Aorta (tissue), 5 donors: ENCODE measurements at regions not wholly inside any gene's neighbourhood (a gene's known extent, or its start where the extent isn't known, plus 50 kb on each side); places are given as distances from the start of the nearest gene placed in this dataset.
"Not testable (repeated sequence)": the region's sequence is repeated elsewhere in the genome, so short reads cannot be mapped to it uniquely, and the experiment has no call there.

ENCODE experiments used
- ATAC-seq: fragments of 200-7000 bp; cut with Tn5 transposase; one replicate; pipeline ENCODE4 v1.9.1; 2022; ENCODE audit warnings: moderate library complexity; ENCODE audit not compliant: low FRiP score
- DNase-seq, 2 donors: peaks; one replicate each; pipeline ENCODE4 v3.0.0-alpha.2; 2020
- H3K27ac ChIP-seq, 2 donors: one replicate each; pipeline ENCODE4 v1.5.1; 2013; ENCODE audit warnings: low read length in 2 of 2, mild to moderate bottlenecking in 2 of 2, moderate library complexity in 2 of 2, control low read depth in 1 of 2, inconsistent platforms in 1 of 2, low read depth in 1 of 2
- H3K27me3 ChIP-seq, 2 donors: one replicate each; pipeline ENCODE4 v1.6.1; 2013; ENCODE audit warnings: control low read depth in 1 of 2, low read length in 1 of 2, mild to moderate bottlenecking in 1 of 2, moderate library complexity in 1 of 2; ENCODE audit not compliant: insufficient read depth in 2 of 2, control insufficient read depth in 1 of 2
- H3K36me3 ChIP-seq, 2 donors: one replicate each; pipeline ENCODE4 v1.6.1; 2013; ENCODE audit warnings: control low read depth in 1 of 2, low read length in 1 of 2, mild to moderate bottlenecking in 1 of 2; ENCODE audit not compliant: insufficient read depth in 2 of 2, control insufficient read depth in 1 of 2
- H3K4me1 ChIP-seq, 2 donors: one replicate each; pipeline ENCODE4 v1.6.1; 2013; ENCODE audit warnings: low read length in 2 of 2, control low read depth in 1 of 2, mild to moderate bottlenecking in 1 of 2, moderate library complexity in 1 of 2; ENCODE audit not compliant: insufficient read depth in 2 of 2, control insufficient read depth in 1 of 2
- H3K4me3 ChIP-seq, 2 donors: one replicate each; pipeline ENCODE4 v1.5.1; 2013; ENCODE audit warnings: low read length in 2 of 2, control low read depth in 1 of 2, mild to moderate bottlenecking in 1 of 2
- H3K9me3 ChIP-seq: one replicate; pipeline ENCODE4 v1.6.1; 2013; ENCODE audit warnings: mild to moderate bottlenecking, low read length; ENCODE audit not compliant: control insufficient read depth
- WGBS, 2 donors: extraction: QIAGEN DNeasy Blood & Tissue Kit; methylation state at CpG; one replicate each; pipeline ENCODE4 v1.1.7; 2013; 5-methylcytosine and 5-hydroxymethylcytosine counted together
- intact Hi-C, 2 donors: fragments of 100-400 bp; cut with DNase I; formaldehyde crosslinking; loops; one replicate each; pipeline versions ENCODE4 v1.14.2 to v1.15.0; 2022
- donor health status: healthy with polysubstance abuse.
- donor health status: Bipolar disorder and iron deficiency.
- donor health status: DM: no; HTN: no; CAD: no.
- donor health status: DM: no; HTN: no; CAD: no.
- donor health status: DM: yes; HTN: yes; CAD: no.

DNA sequence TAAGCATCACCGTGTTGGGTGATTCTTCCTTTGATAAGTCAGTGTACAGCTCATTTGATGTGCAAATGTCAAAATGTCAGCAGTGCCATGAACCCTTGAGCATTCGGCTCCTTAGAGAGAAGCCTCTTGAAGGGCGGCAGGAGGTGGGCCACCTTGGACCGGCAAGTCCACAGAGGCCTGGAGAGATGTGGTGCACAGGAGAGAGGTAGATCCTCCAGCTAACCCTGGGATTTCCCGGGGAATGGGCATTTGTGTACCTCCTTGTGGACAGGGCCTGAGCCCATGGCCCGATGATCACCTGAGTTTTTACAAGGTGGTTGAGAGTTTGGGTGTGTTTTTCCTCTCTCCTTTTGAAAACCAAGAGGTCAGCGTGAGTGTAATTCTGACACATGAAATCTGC, 133.2 kb upstream of the RCN1 start:
- 74 to 75% methylated on average over 7 of the region's 7 CpGs for WGBS, 2 donors
- Histone ChIP-seq H3K27ac (no peak overlapping the region), H3K27me3 (no peaks in the 10 kb centered on the region), H3K4me1 (no peaks in the 10 kb centered on the region), H3K4me3 (no peak overlapping the region), H3K36me3 (no peaks in the 10 kb centered on the region), H3K9me3 (no peaks in the 10 kb centered on the region)
- DNase-seq = no peak
- no peak for ATAC-seq
- intact Hi-C loops = no loop called here

- Histone ChIP-seq H3K4me3 (no peak overlapping the region), H3K36me3 (no peaks in the 10 kb centered on the region), H3K4me1 (no peaks in the 10 kb centered on the region), H3K27me3 (no peaks in the 10 kb centered on the region), H3K27ac (no peak overlapping the region), H3K9me3 (no peaks in the 10 kb centered on the region)
- DNase-seq = no peak
- no peak for ATAC-seq
- 80 to 83% methylated on average over 3 of the region's 3 CpGs for WGBS, 2 donors
- intact Hi-C loops = no loop called here
These were observed 134.6 kb upstream of the RCN1 start for GRCh38 chr11:31956310-31956709.

DNA sequence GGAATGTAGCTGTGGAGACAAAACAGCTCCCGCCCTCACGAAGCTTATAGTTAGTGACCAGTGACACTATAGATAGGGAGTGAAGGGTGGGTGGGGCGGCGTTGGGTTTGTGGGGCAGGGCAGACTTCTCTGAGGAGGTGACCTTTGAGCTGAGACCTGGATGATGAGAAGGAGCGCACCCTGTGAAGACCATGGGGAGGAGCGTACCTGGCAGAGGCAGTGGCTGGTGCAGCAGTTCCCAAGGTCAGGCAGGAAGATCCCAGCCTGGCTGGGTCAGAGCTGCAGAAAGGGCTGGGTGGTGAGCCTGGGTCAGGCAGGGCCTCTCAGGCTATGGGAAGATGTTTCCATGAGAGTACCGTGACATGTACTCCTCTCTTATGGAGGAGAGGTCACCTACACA, 135.0 kb upstream of the RCN1 start:
- no peak for ATAC-seq
- H3K27ac ChIP-seq = no peak overlapping the region
- DNase-seq = no peak
- intact Hi-C loops = no loop called here
- H3K4me3 ChIP-seq = no peak overlapping the region
- H3K27me3 ChIP-seq = no peaks in the 10 kb centered on the region
- 88 to 93% methylated on average over 7 of the region's 7 CpGs for WGBS, 2 donors
- no peaks in the 10 kb centered on the region for H3K9me3 ChIP-seq
- H3K4me1 ChIP-seq = no peaks in the 10 kb centered on the region
- H3K36me3 ChIP-seq = no peaks in the 10 kb centered on the region

DNA sequence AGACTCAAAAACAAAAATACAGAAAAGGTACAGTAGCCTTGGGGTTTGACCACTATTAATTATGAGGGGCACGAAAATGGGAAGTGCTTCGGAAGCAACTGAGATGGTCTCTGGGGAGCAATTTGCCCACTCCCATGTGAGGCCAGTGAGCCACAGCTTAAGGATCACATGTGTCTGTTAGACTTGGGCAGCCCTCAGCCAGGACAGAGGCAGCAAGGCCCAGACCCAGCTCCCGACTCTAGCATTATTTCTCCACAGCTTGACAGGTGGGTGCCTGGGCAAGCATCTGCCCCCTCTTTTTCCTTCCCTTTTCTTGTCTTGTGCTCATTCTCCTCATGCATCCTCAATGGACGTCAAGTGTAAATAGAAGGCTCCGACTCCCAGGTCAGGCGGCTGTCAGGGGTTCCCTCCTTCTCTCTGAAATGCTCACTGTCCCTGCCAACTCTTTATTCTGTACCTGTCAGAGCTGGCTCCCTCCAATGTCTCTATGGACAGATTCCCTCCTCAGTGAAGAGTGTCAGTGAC, 137.0 kb upstream of the RCN1 start:
- H3K4me3 ChIP-seq = no peak overlapping the region
- DNase-seq = no peak
- WGBS, 2 donors = 63 to 75% methylated on average over 6 of the region's 6 CpGs
- intact Hi-C loops = no loop called here
- H3K4me1 ChIP-seq = no peaks in the 10 kb centered on the region
- H3K9me3 ChIP-seq = no peaks in the 10 kb centered on the region
- ATAC-seq = no peak
- H3K36me3 ChIP-seq = no peaks in the 10 kb centered on the region
- H3K27me3 ChIP-seq = no peaks in the 10 kb centered on the region
- H3K27ac ChIP-seq = no peak overlapping the region

DNA sequence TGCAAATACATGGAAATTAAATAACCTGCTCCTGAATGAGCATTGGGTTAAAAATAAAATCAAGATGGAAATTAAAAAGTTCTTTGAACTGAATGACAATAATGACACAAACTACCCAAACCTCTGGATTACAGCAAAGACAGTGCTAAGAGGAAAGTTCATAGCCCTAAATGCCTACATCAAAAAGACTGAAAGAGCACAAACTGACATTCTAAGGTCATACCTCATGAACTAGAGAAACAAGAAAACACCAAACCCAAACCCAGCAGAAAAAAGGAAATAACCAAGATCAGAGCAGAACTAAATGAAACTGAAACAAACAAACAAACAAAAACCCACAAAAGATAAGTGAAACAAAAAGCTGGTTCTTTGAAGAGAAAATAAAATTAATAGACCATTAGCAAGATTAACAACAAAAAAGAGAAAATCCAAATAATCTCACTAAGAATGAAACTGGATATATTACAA, 138.6 kb upstream of the PAX6 start:
- H3K4me1 ChIP-seq, intact Hi-C loops, H3K9me3 ChIP-seq, H3K27me3 ChIP-seq, H3K4me3 ChIP-seq, DNase-seq, ATAC-seq, H3K27ac ChIP-seq, H3K36me3 ChIP-seq: not testable (repeated sequence)

DNA sequence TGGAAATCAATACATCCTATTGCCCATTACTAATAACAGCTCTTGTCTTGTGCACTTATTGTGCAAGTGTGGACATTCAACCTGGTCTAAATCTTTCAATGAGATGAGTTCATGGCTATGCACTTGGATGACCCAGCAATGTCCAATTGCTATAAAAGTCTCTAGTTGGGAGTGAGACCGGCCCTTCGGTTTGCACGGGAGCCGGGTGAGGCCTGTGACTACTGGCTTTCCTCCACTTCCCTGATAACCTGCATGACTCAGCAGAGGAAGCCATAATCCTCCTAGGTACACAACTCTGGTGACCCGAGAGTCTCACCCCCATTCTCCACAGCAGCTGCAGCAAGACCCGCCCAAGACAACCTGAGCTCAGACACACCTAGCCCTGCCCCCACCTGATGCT, 135.9 kb upstream of the PAX6 start:
- no peak overlapping the region for H3K4me3 ChIP-seq
- DNase-seq = no peak
- H3K27me3 ChIP-seq = no peaks in the 10 kb centered on the region
- H3K4me1 ChIP-seq = no peaks in the 10 kb centered on the region
- no peak overlapping the region for H3K27ac ChIP-seq
- ATAC-seq = no peak
- intact Hi-C loops = no loop called here
- 91 to 93% methylated on average over 6 of the region's 6 CpGs for WGBS, 2 donors
- no peaks in the 10 kb centered on the region for H3K9me3 ChIP-seq
- no peaks in the 10 kb centered on the region for H3K36me3 ChIP-seq

- H3K9me3 ChIP-seq = no peaks in the 10 kb centered on the region
- no peak overlapping the region for H3K27ac ChIP-seq
- intact Hi-C loops = no loop called here
- H3K36me3 ChIP-seq = no peaks in the 10 kb centered on the region
- DNase-seq = no peak
- no peak overlapping the region for H3K4me3 ChIP-seq
- no peaks in the 10 kb centered on the region for H3K4me1 ChIP-seq
- 40 to 47% methylated on average over 2 of the region's 2 CpGs for WGBS, 2 donors
- ATAC-seq = no peak
- H3K27me3 ChIP-seq = no peaks in the 10 kb centered on the region
These were observed 132.1 kb upstream of the PAX6 start for GRCh38 chr11:31943056-31943780.

GRCh38 chr11:31940371-31941037, 129.4 kb upstream of the PAX6 start:
- intact Hi-C loops = no loop called here
- WGBS, 2 donors = 47 to 51% methylated on average over 4 of the region's 4 CpGs

DNA sequence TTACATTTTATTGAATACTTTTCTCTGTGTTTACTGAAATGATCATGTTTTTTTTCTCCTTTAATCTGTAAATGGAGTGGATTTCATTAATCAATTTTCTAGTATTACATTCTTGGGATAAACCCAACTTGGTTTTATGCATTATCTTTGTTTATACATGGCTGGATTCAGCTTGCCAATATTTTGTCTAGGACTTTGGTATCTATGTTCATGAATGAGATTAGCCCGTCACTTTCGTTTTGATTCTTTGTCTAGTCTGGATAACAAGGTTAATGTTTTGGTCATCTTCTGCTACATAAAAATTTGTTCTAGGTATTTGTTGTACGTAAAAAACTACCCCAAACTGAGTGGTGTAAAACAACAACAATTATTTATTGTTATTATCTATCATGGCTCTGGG, 127.9 kb upstream of the PAX6 start:
- no peak for DNase-seq
- Histone ChIP-seq H3K4me3 (no peak overlapping the region), H3K9me3 (no peaks in the 10 kb centered on the region), H3K4me1 (no peaks in the 10 kb centered on the region), H3K27me3 (no peaks in the 10 kb centered on the region), H3K27ac (no peak overlapping the region), H3K36me3 (no peaks in the 10 kb centered on the region)
- ATAC-seq = no peak
- 42 to 43% methylated on average over 3 of the region's 3 CpGs for WGBS, 2 donors
- intact Hi-C loops = no loop called here

More at GRCh38 chr11:31940371-31941037, 129.4 kb upstream of the PAX6 start:
- no peak overlapping the region for H3K4me3 ChIP-seq
- no peaks in the 10 kb centered on the region for H3K4me1 ChIP-seq
- DNase-seq (no peak), ATAC-seq (no peak)
- H3K27me3 ChIP-seq = no peaks in the 10 kb centered on the region
- no peak overlapping the region for H3K27ac ChIP-seq
- no peaks in the 10 kb centered on the region for H3K9me3 ChIP-seq
- no peaks in the 10 kb centered on the region for H3K36me3 ChIP-seq
